ENCODE measurements at regions not wholly inside any gene's neighbourhood (a gene's known extent, or its start where the extent isn't known, plus 50 kb on each side); places are given as distances from the start of the nearest gene placed in this dataset.

- peaks cover 0 to 7% of the 10 kb centered on the region in 2 donors for H3K36me3 ChIP-seq
- peaks cover 0 to 26% (median 0%) of the 10 kb centered on the region in 3 donors for H3K9me3 ChIP-seq
- no peaks in the 10 kb centered on the region for H3K27me3 ChIP-seq
- TF ChIP-seq POLR2A (IDR thresholded peaks at IDR 0.05), result no peak
- TF ChIP-seq CTCF (IDR thresholded peaks at IDR 0.05 in 4 of 5, conservative IDR thresholded peaks at IDR 0.05 in 1 of 5), result no peak
- no peak overlapping the region for H3K4me3 ChIP-seq
- H3K27ac ChIP-seq, result no peak overlapping the region
- H3K4me1 ChIP-seq, result no peaks in the 10 kb centered on the region
- in situ Hi-C loops (cut with MboI; ENCODE audit: low sequenced_read_pairs in 4 of 4) (no loop called here), intact Hi-C loops (cut with DNase I; ENCODE audit: low total_unique reads) (no loop called here)
- ATAC-seq, result no peak
- no peak for DNase-seq
Observed at GRCh38 chr4:123288309-123289025, 108.1 kb upstream of the SPRY1 start.

GRCh38 chr4:123291329-123291728 lies 105.3 kb upstream of the SPRY1 start:
- peaks cover 0 to 7% of the 10 kb centered on the region in 2 donors for H3K36me3 ChIP-seq
- H3K4me1 ChIP-seq, result no peaks in the 10 kb centered on the region
- in situ Hi-C loops (cut with MboI; ENCODE audit: low sequenced_read_pairs in 4 of 4) (no loop called here), intact Hi-C loops (cut with DNase I; ENCODE audit: low total_unique reads) (no loop called here)
- H3K27ac ChIP-seq, result no peak overlapping the region
- no peak overlapping the region for H3K4me3 ChIP-seq
- no peaks in the 10 kb centered on the region for H3K27me3 ChIP-seq
- no peak for ATAC-seq
- TF ChIP-seq POLR2A (IDR thresholded peaks at IDR 0.05) (no peak), CTCF (IDR thresholded peaks at IDR 0.05 in 4 of 5, conservative IDR thresholded peaks at IDR 0.05 in 1 of 5) (no peak)
- DNase-seq, result no peak
- peaks cover 0 to 26% (median 0%) of the 10 kb centered on the region in 3 donors for H3K9me3 ChIP-seq

GRCh38 chr4:123297836-123298235 lies 98.8 kb upstream of the SPRY1 start:
- no peak overlapping the region for H3K27ac ChIP-seq
- in situ Hi-C loops (cut with MboI; ENCODE audit: low sequenced_read_pairs in 4 of 4) (no loop called here), intact Hi-C loops (cut with DNase I; ENCODE audit: low total_unique reads) (no loop called here)
- no peak for TF ChIP-seq CTCF (IDR thresholded peaks at IDR 0.05 in 4 of 5, conservative IDR thresholded peaks at IDR 0.05 in 1 of 5)
- no peak for TF ChIP-seq POLR2A (IDR thresholded peaks at IDR 0.05)
- no peaks in the 10 kb centered on the region for H3K27me3 ChIP-seq
- H3K9me3 ChIP-seq, result no peaks in the 10 kb centered on the region
- ATAC-seq, result no peak
- no peaks in the 10 kb centered on the region for H3K4me1 ChIP-seq
- no peak overlapping the region for H3K4me3 ChIP-seq
- H3K36me3 ChIP-seq, result no peaks in the 10 kb centered on the region
- no peak for DNase-seq

- in situ Hi-C loops (cut with MboI; ENCODE audit: low sequenced_read_pairs in 4 of 4) (no loop called here), intact Hi-C loops (cut with DNase I; ENCODE audit: low total_unique reads) (no loop called here)
- no peaks in the 10 kb centered on the region for H3K27me3 ChIP-seq
Observed at GRCh38 chr4:123298261-123298660, 98.3 kb upstream of the SPRY1 start.

More at GRCh38 chr4:123298261-123298660, 98.3 kb upstream of the SPRY1 start:
- H3K27ac ChIP-seq, result no peak overlapping the region
- H3K4me1 ChIP-seq, result no peaks in the 10 kb centered on the region
- no peaks in the 10 kb centered on the region for H3K9me3 ChIP-seq
- no peak for ATAC-seq
- H3K36me3 ChIP-seq, result no peaks in the 10 kb centered on the region
- H3K4me3 ChIP-seq, result no peak overlapping the region
- no peak for TF ChIP-seq POLR2A (IDR thresholded peaks at IDR 0.05)
- TF ChIP-seq CTCF (IDR thresholded peaks at IDR 0.05 in 4 of 5, conservative IDR thresholded peaks at IDR 0.05 in 1 of 5), result no peak
- DNase-seq, result no peak

Measured in gastrocnemius medialis (tissue), 4 donors.